ENCODE measurements at regions not wholly inside any gene's neighbourhood (a gene's known extent, or its start where the extent isn't known, plus 50 kb on each side); places are given as distances from the start of the nearest gene placed in this dataset.

DNA sequence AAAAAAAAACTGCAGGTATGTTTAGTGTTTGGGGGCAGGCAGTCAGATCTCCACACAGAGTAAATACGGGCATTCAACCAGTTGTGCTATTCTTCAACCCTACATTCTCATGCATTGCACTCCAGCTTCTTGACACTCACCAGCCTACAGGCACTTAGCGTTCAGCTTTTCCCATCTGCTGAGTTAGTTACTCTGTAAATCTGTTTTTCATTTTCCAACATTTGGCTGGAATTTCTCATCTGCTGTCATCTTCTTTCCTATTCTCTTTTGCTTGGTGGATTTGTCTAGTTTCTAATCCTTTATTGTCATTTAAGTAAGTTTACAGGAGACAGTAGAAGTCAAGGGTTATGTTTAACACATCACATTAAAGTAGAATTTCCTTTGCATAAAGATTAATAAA is 1318.9 kb downstream of the OLFM4 start:
- no peak for TF ChIP-seq POLR2A (IDR thresholded peaks at IDR 0.05; ENCODE audit: low read depth, low read length)
- TF ChIP-seq, protein P1, sequence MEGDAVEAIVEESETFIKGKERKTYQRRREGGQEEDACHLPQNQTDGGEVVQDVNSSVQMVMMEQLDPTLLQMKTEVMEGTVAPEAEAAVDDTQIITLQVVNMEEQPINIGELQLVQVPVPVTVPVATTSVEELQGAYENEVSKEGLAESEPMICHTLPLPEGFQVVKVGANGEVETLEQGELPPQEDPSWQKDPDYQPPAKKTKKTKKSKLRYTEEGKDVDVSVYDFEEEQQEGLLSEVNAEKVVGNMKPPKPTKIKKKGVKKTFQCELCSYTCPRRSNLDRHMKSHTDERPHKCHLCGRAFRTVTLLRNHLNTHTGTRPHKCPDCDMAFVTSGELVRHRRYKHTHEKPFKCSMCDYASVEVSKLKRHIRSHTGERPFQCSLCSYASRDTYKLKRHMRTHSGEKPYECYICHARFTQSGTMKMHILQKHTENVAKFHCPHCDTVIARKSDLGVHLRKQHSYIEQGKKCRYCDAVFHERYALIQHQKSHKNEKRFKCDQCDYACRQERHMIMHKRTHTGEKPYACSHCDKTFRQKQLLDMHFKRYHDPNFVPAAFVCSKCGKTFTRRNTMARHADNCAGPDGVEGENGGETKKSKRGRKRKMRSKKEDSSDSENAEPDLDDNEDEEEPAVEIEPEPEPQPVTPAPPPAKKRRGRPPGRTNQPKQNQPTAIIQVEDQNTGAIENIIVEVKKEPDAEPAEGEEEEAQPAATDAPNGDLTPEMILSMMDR (IDR thresholded peaks at IDR 0.05; ENCODE audit: extremely low read depth in 1 of 2, insufficient read depth in 1 of 2, low read depth in 1 of 2, low read length in 2 of 2) = no peak
- TF ChIP-seq POLR2AphosphoS5 (IDR thresholded peaks at IDR 0.05; ENCODE audit: insufficient read depth, low read depth, low read length) = no peak
- no peak for TF ChIP-seq MYC (IDR thresholded peaks at IDR 0.05; ENCODE audit: low read depth, low read length)
- TF ChIP-seq, protein P2, sequence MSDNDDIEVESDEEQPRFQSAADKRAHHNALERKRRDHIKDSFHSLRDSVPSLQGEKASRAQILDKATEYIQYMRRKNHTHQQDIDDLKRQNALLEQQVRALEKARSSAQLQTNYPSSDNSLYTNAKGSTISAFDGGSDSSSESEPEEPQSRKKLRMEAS (IDR thresholded peaks at IDR 0.05; ENCODE audit: insufficient read depth, insufficient read length) = no peak
- TF ChIP-seq GATA2 (IDR thresholded peaks at IDR 0.05; ENCODE audit: insufficient read depth, insufficient read length, low read depth, low read length) = no peak
- TF ChIP-seq EZH2 (IDR thresholded peaks at IDR 0.05; ENCODE audit: borderline replicate concordance, low read depth, low read length, severe bottlenecking) = no peak
